Neutrophil (primary cell): ENCODE measurements at regions not wholly inside any gene's neighbourhood (a gene's known extent, or its start where the extent isn't known, plus 50 kb on each side); places are given as distances from the start of the nearest gene placed in this dataset.
"Not testable (repeated sequence)": the region's sequence is repeated elsewhere in the genome, so short reads cannot be mapped to it uniquely, and the experiment has no call there.

Source experiments
- H3K27ac ChIP-seq: fragments of 200-600 bp; sonication (generic); 2 replicates; pipeline ENCODE4 v1.5.1; 2016; ENCODE audit warnings: mild to moderate bottlenecking, moderate library complexity
- H3K27me3 ChIP-seq: fragments of 200-600 bp; sonication (generic); 2 replicates; pipeline ENCODE4 v1.6.0; 2016; ENCODE audit warnings: mild to moderate bottlenecking
- H3K36me3 ChIP-seq: fragments of 200-600 bp; sonication (generic); 2 replicates; pipeline ENCODE4 v1.5.1; 2017
- H3K4me1 ChIP-seq, 2 experiments: fragments of 200-600 bp in 1 of 2; sonication (generic) in 1 of 2; 1 replicate in 1 of 2; 2 replicates in 1 of 2; pipeline versions ENCODE4 v1.5.1 to v1.6.1; 2013 to 2016; ENCODE audit warnings: low read depth in 1 of 2, low read length in 1 of 2, mild to moderate bottlenecking in 1 of 2, moderate library complexity in 1 of 2; ENCODE audit not compliant: control insufficient read depth in 1 of 2, insufficient read depth in 1 of 2
- H3K4me3 ChIP-seq, 2 experiments: fragments of 200-600 bp in 1 of 2; sonication (generic) in 1 of 2; 1 replicate in 1 of 2; 2 replicates in 1 of 2; pipeline ENCODE4 v1.5.1; 2013 to 2016; ENCODE audit warnings: low read depth in 1 of 2, low read length in 1 of 2, mild to moderate bottlenecking in 1 of 2, moderate library complexity in 1 of 2
- H3K9me3 ChIP-seq: fragments of 200-600 bp; sonication (generic); 2 replicates; pipeline ENCODE4 v1.5.1; 2016
- CTCF ChIP-seq: fragments of 200-600 bp; sonication (generic); IDR thresholded peaks from 2 replicates; pipeline ENCODE4 v1.5.1; 2016; ENCODE audit warnings: antibody characterized with exemption

- no peak for TF ChIP-seq CTCF
- Histone ChIP-seq H3K9me3 (no peaks in the 10 kb centered on the region), H3K27ac (no peak overlapping the region), H3K4me3 (no peak overlapping the region), H3K27me3 (no peaks in the 10 kb centered on the region), H3K4me1 (peaks cover 30 to 32% of the 10 kb centered on the region in 2 experiments), H3K36me3 (no peaks in the 10 kb centered on the region)
Measured at GRCh38 chr1:56248138-56248537, 331.2 kb downstream of the PLPP3 start.

DNA sequence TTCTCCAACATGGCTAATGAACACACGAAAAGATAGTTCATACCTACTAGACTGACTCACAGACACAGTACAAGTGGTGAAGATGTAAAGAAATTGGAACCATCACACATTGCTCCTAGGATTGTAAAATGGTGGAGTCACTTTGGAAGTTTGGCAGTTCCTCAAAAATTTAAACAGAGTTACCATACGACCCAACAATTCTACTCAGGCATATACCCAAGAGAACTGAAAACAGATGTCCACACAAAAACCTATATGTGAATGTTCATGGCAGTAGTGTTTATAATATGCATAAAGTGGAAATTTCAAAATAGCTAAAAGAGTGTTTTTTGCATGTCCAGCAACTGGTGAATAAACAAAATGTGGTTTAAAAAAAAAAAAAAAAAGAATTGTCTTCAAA is 332.6 kb downstream of the PLPP3 start:
- not testable (repeated sequence) for H3K27me3 ChIP-seq

DNA sequence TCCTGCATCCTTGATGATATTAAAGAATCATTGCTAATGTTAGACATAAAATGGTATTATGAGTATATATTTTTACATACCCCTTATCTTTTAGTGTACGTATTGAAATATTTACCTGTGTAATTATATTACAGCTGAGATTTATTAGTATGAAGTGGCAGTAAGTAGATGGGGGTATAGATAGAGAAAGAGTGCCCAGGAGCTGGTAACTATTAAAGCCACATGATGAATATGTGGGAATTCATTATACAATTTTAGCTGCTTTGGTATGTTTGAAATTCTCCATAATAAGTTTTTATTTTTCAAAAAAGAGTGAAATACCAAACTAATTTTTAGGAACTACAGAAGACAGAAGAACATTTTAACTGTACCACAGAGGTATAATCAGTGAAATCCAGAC is 339.0 kb downstream of the PLPP3 start:
- TF ChIP-seq CTCF = no peak
- no peaks in the 10 kb centered on the region for H3K27me3 ChIP-seq
- H3K36me3 ChIP-seq = no peaks in the 10 kb centered on the region
- H3K9me3 ChIP-seq = no peaks in the 10 kb centered on the region
- H3K4me3 ChIP-seq = no peak overlapping the region
- H3K4me1 ChIP-seq = no peaks in the 10 kb centered on the region
- H3K27ac ChIP-seq = no peak overlapping the region

More for the DNA sequence above, 332.6 kb downstream of the PLPP3 start:
- H3K36me3 ChIP-seq, H3K27ac ChIP-seq, H3K9me3 ChIP-seq, H3K4me3 ChIP-seq: not testable (repeated sequence)
- H3K4me1 ChIP-seq = peaks cover 29 to 30% of the 10 kb centered on the region in 2 experiments

- H3K4me3 ChIP-seq = no peak overlapping the region
- H3K36me3 ChIP-seq = no peaks in the 10 kb centered on the region
- no peak overlapping the region for H3K27ac ChIP-seq
- no peaks in the 10 kb centered on the region for H3K4me1 ChIP-seq
- H3K9me3 ChIP-seq = no peaks in the 10 kb centered on the region
- no peak for TF ChIP-seq CTCF
- no peaks in the 10 kb centered on the region for H3K27me3 ChIP-seq
Measured at GRCh38 chr1:56237491-56238064, 341.8 kb downstream of the PLPP3 start.

DNA sequence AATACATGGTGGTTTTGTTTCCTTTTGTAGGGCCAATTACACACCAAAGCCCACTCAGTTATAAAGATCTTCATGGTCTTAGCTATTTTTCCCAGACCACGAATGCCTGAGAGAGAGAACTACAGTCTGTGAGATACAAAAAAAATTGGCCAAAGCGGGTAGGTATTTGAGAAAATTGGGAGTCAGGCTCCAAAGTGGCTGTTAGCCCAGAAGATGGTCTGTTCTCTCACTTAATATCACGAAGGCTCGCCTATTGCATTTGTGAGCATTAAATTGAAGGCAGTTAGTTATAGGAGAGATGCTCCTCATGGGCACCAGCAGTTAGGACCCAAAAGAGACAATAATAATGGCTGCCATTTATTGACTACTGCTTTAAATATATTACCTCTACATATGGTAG is 342.7 kb downstream of the PLPP3 start:
- Histone ChIP-seq H3K27ac (no peak overlapping the region), H3K4me1 (no peaks in the 10 kb centered on the region), H3K9me3 (no peaks in the 10 kb centered on the region), H3K4me3 (no peak overlapping the region), H3K27me3 (no peaks in the 10 kb centered on the region), H3K36me3 (no peaks in the 10 kb centered on the region)
- TF ChIP-seq CTCF = no peak

- H3K27ac ChIP-seq = no peak overlapping the region
- H3K36me3 ChIP-seq = no peaks in the 10 kb centered on the region
- TF ChIP-seq CTCF = no peak
- H3K27me3 ChIP-seq = no peaks in the 10 kb centered on the region
- no peaks in the 10 kb centered on the region for H3K9me3 ChIP-seq
- no peak overlapping the region for H3K4me3 ChIP-seq
- no peaks in the 10 kb centered on the region for H3K4me1 ChIP-seq
Measured at GRCh38 chr1:56235909-56236510, 343.4 kb downstream of the PLPP3 start.
